Upper lobe of right lung (tissue), 1 donor: ENCODE measurements at regions not wholly inside any gene's neighbourhood (a gene's known extent, or its start where the extent isn't known, plus 50 kb on each side); places are given as distances from the start of the nearest gene placed in this dataset.

ENCODE experiments used
- ATAC-seq: fragments of 200-7000 bp; cut with Tn5 transposase; one replicate; pipeline ENCODE4 v1.9.1; 2020; ENCODE audit warnings: mild to moderate bottlenecking, moderate library complexity
- DNase-seq: peaks from one replicate; pipeline ENCODE4 v3.0.0-alpha.2; 2020
- H3K27ac ChIP-seq: fragments of 200-600 bp; one replicate; pipeline ENCODE4 v1.8.0; 2022
- H3K27me3 ChIP-seq: fragments of 200-600 bp; one replicate; pipeline ENCODE4 v1.8.0; 2022; ENCODE audit warnings: mild to moderate bottlenecking
- H3K36me3 ChIP-seq: fragments of 200-600 bp; one replicate; pipeline ENCODE4 v1.8.0; 2022
- H3K4me1 ChIP-seq: fragments of 200-600 bp; one replicate; pipeline ENCODE4 v1.8.0; 2022
- H3K4me3 ChIP-seq: fragments of 200-600 bp; one replicate; pipeline ENCODE4 v1.8.0; 2022; ENCODE audit warnings: mild to moderate bottlenecking
- H3K9me3 ChIP-seq: fragments of 200-600 bp; one replicate; pipeline ENCODE4 v1.8.0; 2022
- CTCF ChIP-seq: fragments of 200-600 bp; IDR thresholded peaks from one replicate; pipeline ENCODE4 v1.8.0; 2022; ENCODE audit warnings: antibody characterized with exemption
- intact Hi-C: fragments of 100-400 bp; cut with DNase I; formaldehyde crosslinking; loops from one replicate; pipeline ENCODE4 v1.11.0; 2022
- donor health status: DM: no; HTN: yes; CAD: no; lungs with severe emphysema.

GRCh38 chr7:155203059-155203881, 94.4 kb upstream of the INSIG1 start:
- Histone ChIP-seq H3K4me3 (no peak overlapping the region), H3K36me3 (no peaks in the 10 kb centered on the region), H3K27me3 (no peaks in the 10 kb centered on the region), H3K9me3 (no peaks in the 10 kb centered on the region), H3K4me1 (no peaks in the 10 kb centered on the region), H3K27ac (no peak overlapping the region)
- DNase-seq: no peak
- ATAC-seq: no peak
- intact Hi-C loops: no loop called here
- TF ChIP-seq CTCF: no peak

- Histone ChIP-seq H3K4me3 (no peak overlapping the region), H3K4me1 (no peaks in the 10 kb centered on the region), H3K27ac (no peak overlapping the region), H3K36me3 (no peaks in the 10 kb centered on the region), H3K9me3 (no peaks in the 10 kb centered on the region), H3K27me3 (no peaks in the 10 kb centered on the region)
- intact Hi-C loops: no loop called here
- no peak for ATAC-seq
- DNase-seq: no peak
- no peak for TF ChIP-seq CTCF
Observed at GRCh38 chr7:155203882-155204691, 93.6 kb upstream of the INSIG1 start.

DNA sequence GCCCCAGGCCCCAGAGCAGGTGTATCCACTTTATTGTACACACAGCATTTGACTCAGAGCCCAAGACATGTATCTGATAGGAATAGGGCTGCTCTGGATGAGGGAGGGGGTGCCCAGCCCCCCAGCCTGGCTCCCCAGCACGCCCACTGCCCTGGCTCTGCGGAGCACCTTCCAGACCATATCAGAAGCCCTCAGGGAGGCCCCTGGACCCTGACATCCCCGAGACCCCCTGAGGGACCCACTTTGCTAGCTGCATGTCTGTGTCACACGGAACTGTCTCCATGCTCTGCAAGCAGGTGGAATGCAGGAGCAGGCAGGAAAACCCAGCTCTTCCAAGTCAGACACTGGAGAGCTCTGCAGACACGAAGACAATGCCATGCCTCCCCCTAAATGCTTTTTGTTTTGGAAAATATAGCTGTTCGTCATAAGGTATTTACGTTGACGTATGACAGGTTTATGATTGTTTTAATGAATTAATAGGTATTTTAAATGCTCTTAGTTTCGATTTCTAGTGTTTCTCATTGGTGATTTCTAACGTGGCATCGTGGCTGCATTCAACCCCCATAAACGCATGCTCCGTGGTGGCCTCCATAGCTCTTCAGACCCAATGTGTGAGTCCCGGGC, 92.8 kb upstream of the INSIG1 start:
- TF ChIP-seq CTCF: no peak
- no peaks in the 10 kb centered on the region for H3K9me3 ChIP-seq
- ATAC-seq: no peak
- intact Hi-C loops: no loop called here
- no peak for DNase-seq
- H3K36me3 ChIP-seq: no peaks in the 10 kb centered on the region
- no peaks in the 10 kb centered on the region for H3K27me3 ChIP-seq
- H3K4me3 ChIP-seq: peak overlapping the region; percentile 45
- no peaks in the 10 kb centered on the region for H3K4me1 ChIP-seq
- peak overlapping the region; percentile 87 for H3K27ac ChIP-seq

DNA sequence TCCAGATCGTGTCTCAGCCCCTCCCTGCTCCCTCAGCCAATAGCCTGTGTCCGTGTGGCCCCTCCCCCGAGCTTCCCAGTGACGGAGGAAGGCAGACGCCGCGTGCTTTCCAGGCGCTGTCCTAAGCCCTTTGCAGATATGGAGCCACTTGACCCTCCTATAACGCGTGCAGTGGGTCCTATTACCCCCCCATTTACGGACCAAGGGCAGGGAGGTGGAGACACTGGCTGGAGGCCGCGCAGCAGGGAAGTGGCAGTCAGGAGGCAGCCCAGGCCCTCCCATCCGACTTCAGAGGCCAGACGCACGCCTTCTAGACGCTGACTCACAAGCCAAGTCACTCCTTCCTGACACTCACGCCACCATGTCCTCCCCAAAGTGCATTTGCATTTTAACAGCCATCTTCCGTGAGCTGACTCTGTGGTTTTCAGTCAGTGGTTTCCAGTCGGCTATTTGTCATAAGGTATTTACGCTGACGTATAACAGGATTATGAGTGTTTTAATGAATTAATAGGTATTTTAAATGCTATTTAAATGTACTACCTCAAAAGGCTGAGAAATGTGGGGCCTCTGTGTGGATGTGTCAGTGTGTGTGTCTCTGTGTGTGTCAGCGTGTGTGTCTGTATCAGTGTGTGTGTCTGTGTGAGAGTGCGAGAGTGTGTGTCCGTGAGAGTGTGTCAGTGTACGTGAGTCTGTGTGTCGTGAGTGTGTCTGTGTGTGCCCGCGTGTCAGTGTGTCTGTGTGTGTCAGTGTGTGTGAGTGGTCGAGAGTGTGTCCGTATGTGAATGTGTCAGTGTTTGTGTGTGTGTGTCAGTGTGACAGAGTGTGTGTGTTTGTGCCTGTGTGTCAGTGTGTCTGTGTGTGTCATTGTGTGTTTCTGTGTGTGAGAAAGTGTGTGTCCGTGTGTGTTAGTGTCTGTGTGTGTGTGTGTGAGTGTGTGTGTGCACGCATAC, 92.0 kb upstream of the INSIG1 start:
- no peak for TF ChIP-seq CTCF
- DNase-seq (peak; percentile 91), ATAC-seq (peak; percentile 88)
- Histone ChIP-seq H3K27ac (peak overlapping the region; percentile 87), H3K27me3 (no peaks in the 10 kb centered on the region), H3K4me3 (peak overlapping the region; percentile 45), H3K4me1 (no peaks in the 10 kb centered on the region), H3K9me3 (no peaks in the 10 kb centered on the region), H3K36me3 (no peaks in the 10 kb centered on the region)
- intact Hi-C loops: no loop called here
